ENCODE measurements at regions not wholly inside any gene's neighbourhood (a gene's known extent, or its start where the extent isn't known, plus 50 kb on each side); places are given as distances from the start of the nearest gene placed in this dataset.
"Not testable (repeated sequence)": the region's sequence is repeated elsewhere in the genome, so short reads cannot be mapped to it uniquely, and the experiment has no call there.

- not testable (repeated sequence) for TF ChIP-seq CSDC2 (CRISPR knock-in tag; IDR thresholded peaks at IDR 0.05); ZNF565 (CRISPR knock-in tag; conservative IDR thresholded peaks at IDR 0.05; ENCODE audit: low read depth)
These were observed 158.8 kb downstream of the CRLF2 start for GRCh38 chrX:1053600-1053999.
